ENCODE measurements at regions not wholly inside any gene's neighbourhood (a gene's known extent, or its start where the extent isn't known, plus 50 kb on each side); places are given as distances from the start of the nearest gene placed in this dataset.

GRCh38 chr14:36428350-36428749, 91.7 kb downstream of the NKX2-1 start:
- Histone ChIP-seq H3K27me3 (no peaks in the 10 kb centered on the region), H3K9me3 (no peaks in the 10 kb centered on the region), H3K27ac (no peak overlapping the region), H3K4me3 (no peak overlapping the region), H3K4me1 (no peaks in the 10 kb centered on the region), H3K36me3 (no peaks in the 10 kb centered on the region)
- WGBS, 5 donors = 69 to 90% (median 77%) methylated on average over 6 of the region's 6 CpGs
- intact Hi-C loops (cut with DNase I; ENCODE audit: low total_unique reads) = no loop called here
- TF ChIP-seq POLR2AphosphoS5 (IDR thresholded peaks at IDR 0.05) (no peak), CTCF (IDR thresholded peaks at IDR 0.05) (no peak), EP300 (IDR thresholded peaks at IDR 0.05) (no peak), POLR2A (IDR thresholded peaks at IDR 0.05) (no peak)
- DNase-seq = no peak

- 66 to 74% (median 68%) methylated on average over 1 of the region's 1 CpG for WGBS, 5 donors
- H3K36me3 ChIP-seq = no peaks in the 10 kb centered on the region
- DNase-seq = no peak
- no peaks in the 10 kb centered on the region for H3K9me3 ChIP-seq
- no peaks in the 10 kb centered on the region for H3K27me3 ChIP-seq
- intact Hi-C loops (cut with DNase I; ENCODE audit: low total_unique reads) = no loop called here
- no peaks in the 10 kb centered on the region for H3K4me1 ChIP-seq
- no peak overlapping the region for H3K27ac ChIP-seq
- H3K4me3 ChIP-seq = no peak overlapping the region
- no peak for TF ChIP-seq POLR2A (IDR thresholded peaks at IDR 0.05)
- no peak for TF ChIP-seq EP300 (IDR thresholded peaks at IDR 0.05)
- no peak for TF ChIP-seq CTCF (IDR thresholded peaks at IDR 0.05)
- no peak for TF ChIP-seq POLR2AphosphoS5 (IDR thresholded peaks at IDR 0.05)
Measured at GRCh38 chr14:36426836-36427235, 93.2 kb downstream of the NKX2-1 start.

- Histone ChIP-seq H3K27me3 (no peaks in the 10 kb centered on the region), H3K36me3 (no peaks in the 10 kb centered on the region), H3K9me3 (no peaks in the 10 kb centered on the region), H3K4me3 (no peak overlapping the region), H3K4me1 (no peaks in the 10 kb centered on the region), H3K27ac (no peak overlapping the region)
- no peak for TF ChIP-seq CTCF (IDR thresholded peaks at IDR 0.05)
- no peak for TF ChIP-seq POLR2AphosphoS5 (IDR thresholded peaks at IDR 0.05)
- no peak for TF ChIP-seq EP300 (IDR thresholded peaks at IDR 0.05)
- TF ChIP-seq POLR2A (IDR thresholded peaks at IDR 0.05) = no peak
- DNase-seq = no peak
- intact Hi-C loops (cut with DNase I; ENCODE audit: low total_unique reads) = no loop called here
Measured at GRCh38 chr14:36426113-36426512, 93.9 kb downstream of the NKX2-1 start.

- intact Hi-C loops (cut with DNase I; ENCODE audit: low total_unique reads) = no loop called here
- Histone ChIP-seq H3K27ac (no peak overlapping the region), H3K4me3 (no peak overlapping the region), H3K9me3 (no peaks in the 10 kb centered on the region), H3K36me3 (no peaks in the 10 kb centered on the region), H3K4me1 (no peaks in the 10 kb centered on the region), H3K27me3 (no peaks in the 10 kb centered on the region)
- DNase-seq = no peak
- TF ChIP-seq CTCF (IDR thresholded peaks at IDR 0.05) = no peak
- no peak for TF ChIP-seq POLR2AphosphoS5 (IDR thresholded peaks at IDR 0.05)
- no peak for TF ChIP-seq POLR2A (IDR thresholded peaks at IDR 0.05)
- no peak for TF ChIP-seq EP300 (IDR thresholded peaks at IDR 0.05)
- 56 to 60% (median 57%) methylated on average over 3 of the region's 3 CpGs for WGBS, 5 donors
Measured at GRCh38 chr14:36424478-36425102, 95.4 kb downstream of the NKX2-1 start.
